ENCODE measurements at regions not wholly inside any gene's neighbourhood (a gene's known extent, or its start where the extent isn't known, plus 50 kb on each side); places are given as distances from the start of the nearest gene placed in this dataset.

- H3K4me2 ChIP-seq (ENCODE audit: low read length) = no peak overlapping the region
- no peaks in the 10 kb centered on the region for H3K9me3 ChIP-seq (ENCODE audit: control insufficient read depth, insufficient read depth, low read length)
- no peaks in the 10 kb centered on the region for H3K4me1 ChIP-seq (ENCODE audit: control insufficient read depth, low read length)
- no peaks in the 10 kb centered on the region for H3F3A ChIP-seq (ENCODE audit: control insufficient read depth, insufficient read depth)
- TF ChIP-seq EZH2phosphoT487 (IDR thresholded peaks at IDR 0.05; ENCODE audit: borderline replicate concordance, low read length) (no peak), CTCF (IDR thresholded peaks at IDR 0.05; ENCODE audit: low read depth, low read length, poor library complexity, severe bottlenecking) (no peak)
- no peak overlapping the region for H3K27ac ChIP-seq (ENCODE audit: low read depth, low read length)
- H3K79me2 ChIP-seq (ENCODE audit: control insufficient read depth, low read length) = no peaks in the 10 kb centered on the region
- no peaks in the 10 kb centered on the region for H3K27me3 ChIP-seq (ENCODE audit: control insufficient read depth, low read length)
- H3K9me2 ChIP-seq (replicated peaks; ENCODE audit: control insufficient read depth, low read length) = no peaks in the 10 kb centered on the region
- H3K36me3 ChIP-seq (ENCODE audit: control insufficient read depth, low read length) = no peaks in the 10 kb centered on the region
- H3K4me3 ChIP-seq (ENCODE audit: low read length) = no peak overlapping the region
- no peaks in the 10 kb centered on the region for H4K20me1 ChIP-seq (ENCODE audit: control insufficient read depth, insufficient read depth, low read depth, low read length)
These were observed 119.3 kb upstream of the TCERG1L start for GRCh38 chr10:131430716-131431412.

- no peaks in the 10 kb centered on the region for H3K36me3 ChIP-seq (ENCODE audit: control insufficient read depth, low read length)
- no peaks in the 10 kb centered on the region for H3K9me3 ChIP-seq (ENCODE audit: control insufficient read depth, insufficient read depth, low read length)
- H3K4me2 ChIP-seq (ENCODE audit: low read length) = no peak overlapping the region
- H3K4me3 ChIP-seq (ENCODE audit: low read length) = no peak overlapping the region
- no peaks in the 10 kb centered on the region for H3K27me3 ChIP-seq (ENCODE audit: control insufficient read depth, low read length)
- no peaks in the 10 kb centered on the region for H4K20me1 ChIP-seq (ENCODE audit: control insufficient read depth, insufficient read depth, low read depth, low read length)
- TF ChIP-seq EZH2phosphoT487 (IDR thresholded peaks at IDR 0.05; ENCODE audit: borderline replicate concordance, low read length) = no peak
- TF ChIP-seq CTCF (IDR thresholded peaks at IDR 0.05; ENCODE audit: low read depth, low read length, poor library complexity, severe bottlenecking) = no peak
- H3K9me2 ChIP-seq (replicated peaks; ENCODE audit: control insufficient read depth, low read length) = no peaks in the 10 kb centered on the region
- H3F3A ChIP-seq (ENCODE audit: control insufficient read depth, insufficient read depth) = no peaks in the 10 kb centered on the region
- no peaks in the 10 kb centered on the region for H3K4me1 ChIP-seq (ENCODE audit: control insufficient read depth, low read length)
- H3K27ac ChIP-seq (ENCODE audit: low read depth, low read length) = no peak overlapping the region
- no peaks in the 10 kb centered on the region for H3K79me2 ChIP-seq (ENCODE audit: control insufficient read depth, low read length)
These were observed 120.0 kb upstream of the TCERG1L start for GRCh38 chr10:131431533-131431932.

- Histone ChIP-seq H3K27me3 (ENCODE audit: control insufficient read depth, low read length) (no peaks in the 10 kb centered on the region), H3K4me3 (ENCODE audit: low read length) (no peak overlapping the region), H3K9me3 (ENCODE audit: control insufficient read depth, insufficient read depth, low read length) (no peaks in the 10 kb centered on the region), H4K20me1 (ENCODE audit: control insufficient read depth, insufficient read depth, low read depth, low read length) (no peaks in the 10 kb centered on the region), H3K9me2 (replicated peaks; ENCODE audit: control insufficient read depth, low read length) (no peaks in the 10 kb centered on the region), H3K27ac (ENCODE audit: low read depth, low read length) (no peak overlapping the region), H3K4me2 (ENCODE audit: low read length) (no peak overlapping the region), H3F3A (ENCODE audit: control insufficient read depth, insufficient read depth) (no peaks in the 10 kb centered on the region), H3K4me1 (ENCODE audit: control insufficient read depth, low read length) (no peaks in the 10 kb centered on the region), H3K79me2 (ENCODE audit: control insufficient read depth, low read length) (no peaks in the 10 kb centered on the region), H3K36me3 (ENCODE audit: control insufficient read depth, low read length) (no peaks in the 10 kb centered on the region)
- TF ChIP-seq CTCF (IDR thresholded peaks at IDR 0.05; ENCODE audit: low read depth, low read length, poor library complexity, severe bottlenecking) (no peak), EZH2phosphoT487 (IDR thresholded peaks at IDR 0.05; ENCODE audit: borderline replicate concordance, low read length) (no peak)
These were observed 120.6 kb upstream of the TCERG1L start for GRCh38 chr10:131431978-131432690.

All from DOHH2 (cell line).